ENCODE measurements at regions not wholly inside any gene's neighbourhood (a gene's known extent, or its start where the extent isn't known, plus 50 kb on each side); places are given as distances from the start of the nearest gene placed in this dataset.

DNA sequence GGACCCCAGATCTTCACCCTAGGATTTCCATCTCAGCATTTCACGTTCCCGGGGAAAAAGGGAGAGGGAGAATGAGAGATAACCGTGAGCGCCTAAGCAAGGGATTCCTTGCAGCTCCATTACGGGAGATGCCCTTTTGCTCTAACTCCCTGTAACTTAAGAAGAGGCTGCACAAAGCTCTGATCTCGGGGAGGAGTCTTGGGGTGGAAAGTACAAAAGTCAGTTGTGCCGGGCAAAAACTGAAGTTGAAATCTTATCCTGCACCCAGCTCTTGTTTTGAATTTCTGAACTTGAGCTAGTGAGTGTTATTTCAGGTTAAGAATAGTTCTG is 256.4 kb upstream of the SOX21 start:
- no peaks in the 10 kb centered on the region for H3K9me3 Mint-ChIP-seq
- no peak overlapping the region for H3K4me3 Mint-ChIP-seq
- no peak overlapping the region for H3K27ac Mint-ChIP-seq
- H3K27me3 Mint-ChIP-seq = peaks cover 60% of the 10 kb centered on the region
- no peaks in the 10 kb centered on the region for H3K36me3 Mint-ChIP-seq (ENCODE audit: low read depth)
- no peaks in the 10 kb centered on the region for H3K4me1 Mint-ChIP-seq (ENCODE audit: low read depth)
- intact Hi-C loops (cut with micrococcal nuclease) = no loop called here

DNA sequence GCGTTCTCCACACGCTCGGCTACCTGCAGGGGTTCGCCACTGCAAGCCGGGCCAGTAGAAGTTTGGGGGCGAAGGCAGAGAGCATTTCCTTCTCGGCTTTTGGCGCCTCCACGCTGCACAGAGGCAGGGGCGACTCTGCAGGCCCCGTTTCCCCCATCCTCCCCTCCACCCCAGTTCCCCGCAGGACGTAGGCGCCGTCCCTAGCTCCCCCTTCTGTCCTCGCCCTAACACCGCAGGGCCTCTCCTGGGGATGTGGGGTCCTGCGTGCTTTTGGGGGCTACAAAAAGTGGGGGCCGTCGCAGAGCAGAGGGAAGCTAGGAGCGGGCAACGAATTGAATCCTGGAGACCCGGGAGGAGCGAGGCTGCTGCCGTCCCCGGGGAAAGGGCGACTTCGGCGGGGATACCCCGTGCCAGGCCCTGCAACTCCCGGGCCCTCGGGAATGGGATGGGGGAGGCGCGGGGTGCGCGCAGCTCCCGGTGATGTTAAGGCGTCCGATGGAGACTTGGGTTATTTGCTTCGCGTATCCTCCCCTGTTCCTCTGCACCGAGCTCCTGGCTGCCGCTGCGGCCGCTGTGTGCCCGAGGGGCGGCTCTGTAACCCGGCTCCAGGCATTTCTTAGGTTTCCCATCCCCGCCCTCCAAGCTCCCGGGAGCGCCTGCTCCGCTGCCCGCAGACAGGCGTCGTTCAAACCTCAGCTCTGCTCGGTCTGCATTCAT is 255.9 kb upstream of the SOX21 start:
- Mint-ChIP-seq H3K4me1 (ENCODE audit: low read depth) (no peaks in the 10 kb centered on the region), H3K27ac (no peak overlapping the region), H3K27me3 (peaks cover 64% of the 10 kb centered on the region), H3K36me3 (ENCODE audit: low read depth) (no peaks in the 10 kb centered on the region), H3K4me3 (no peak overlapping the region), H3K9me3 (no peaks in the 10 kb centered on the region)
- intact Hi-C loops (cut with micrococcal nuclease) = no loop called here

DNA sequence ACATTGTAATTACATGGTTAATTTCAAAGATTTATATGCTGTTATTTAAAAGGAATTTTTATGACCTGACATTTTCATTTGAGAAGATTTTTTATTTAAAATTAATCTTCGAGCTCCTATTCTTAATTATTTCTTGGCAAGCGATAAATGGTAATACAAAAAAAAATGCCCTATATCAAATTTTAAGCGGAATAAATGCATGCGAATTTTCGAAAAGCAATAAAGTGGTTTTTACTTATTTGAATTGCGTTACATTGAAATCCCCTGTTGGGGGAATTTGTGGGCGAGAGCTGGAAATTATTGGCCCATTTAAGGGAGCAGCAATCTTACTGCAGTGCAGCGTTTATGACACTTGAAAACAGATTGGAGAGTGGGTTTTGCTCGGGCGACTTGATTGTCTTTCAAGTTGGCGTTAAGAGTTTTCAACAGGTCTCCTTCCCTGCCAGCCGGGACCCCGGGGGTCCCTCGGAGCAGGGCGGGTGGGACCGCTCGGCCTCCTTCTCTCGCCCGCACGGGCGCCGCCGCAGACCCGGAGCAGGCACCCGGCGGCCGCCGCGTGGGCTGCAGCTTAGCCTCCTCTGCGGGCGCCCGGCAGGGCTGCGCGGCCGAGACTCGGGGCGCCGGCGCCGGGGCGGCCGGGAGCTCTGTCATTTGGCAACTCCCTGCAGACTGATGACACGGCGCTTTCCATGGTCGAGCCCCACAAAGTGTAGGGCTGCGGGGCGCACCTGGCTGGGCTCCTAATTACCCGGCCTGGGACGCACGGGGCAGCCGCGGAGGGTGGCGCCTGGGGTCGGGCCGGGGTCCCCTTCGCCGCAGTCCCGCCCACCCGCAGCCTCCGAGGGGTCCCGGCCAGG is 255.1 kb upstream of the SOX21 start:
- intact Hi-C loops (cut with micrococcal nuclease) = no loop called here
- Mint-ChIP-seq H3K27ac (no peak overlapping the region), H3K36me3 (ENCODE audit: low read depth) (no peaks in the 10 kb centered on the region), H3K9me3 (no peaks in the 10 kb centered on the region), H3K4me1 (ENCODE audit: low read depth) (no peaks in the 10 kb centered on the region), H3K27me3 (peaks cover 63% of the 10 kb centered on the region), H3K4me3 (no peak overlapping the region)

DNA sequence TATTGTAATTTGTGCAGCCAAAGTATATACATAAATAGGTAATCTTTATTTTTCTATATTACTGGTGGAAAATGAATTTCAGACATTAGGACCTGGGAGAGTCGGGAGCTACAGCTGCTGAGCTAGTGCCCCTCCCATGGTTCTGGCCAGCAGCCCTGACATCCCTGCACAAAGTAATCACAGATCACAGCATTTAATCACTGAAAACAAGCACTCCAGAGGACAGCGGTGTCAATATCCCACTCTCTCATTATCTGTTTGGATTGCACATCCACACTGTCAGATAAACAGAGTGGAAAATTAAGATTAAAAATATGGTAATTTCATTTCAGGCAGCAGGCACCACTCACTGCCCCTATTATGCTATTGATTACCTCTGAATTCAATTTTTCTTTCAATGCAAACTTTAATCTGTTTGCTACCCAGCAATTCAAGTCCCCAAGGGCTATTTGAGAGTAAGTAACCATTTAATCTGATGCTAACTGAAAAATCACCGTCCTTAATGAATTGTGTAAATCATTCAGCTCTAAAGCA is 254.1 kb upstream of the SOX21 start:
- Mint-ChIP-seq H3K4me1 (ENCODE audit: low read depth) (no peaks in the 10 kb centered on the region), H3K27ac (no peak overlapping the region), H3K4me3 (no peak overlapping the region), H3K27me3 (peaks cover 63% of the 10 kb centered on the region), H3K36me3 (ENCODE audit: low read depth) (no peaks in the 10 kb centered on the region), H3K9me3 (no peaks in the 10 kb centered on the region)
- intact Hi-C loops (cut with micrococcal nuclease) = no loop called here

DNA sequence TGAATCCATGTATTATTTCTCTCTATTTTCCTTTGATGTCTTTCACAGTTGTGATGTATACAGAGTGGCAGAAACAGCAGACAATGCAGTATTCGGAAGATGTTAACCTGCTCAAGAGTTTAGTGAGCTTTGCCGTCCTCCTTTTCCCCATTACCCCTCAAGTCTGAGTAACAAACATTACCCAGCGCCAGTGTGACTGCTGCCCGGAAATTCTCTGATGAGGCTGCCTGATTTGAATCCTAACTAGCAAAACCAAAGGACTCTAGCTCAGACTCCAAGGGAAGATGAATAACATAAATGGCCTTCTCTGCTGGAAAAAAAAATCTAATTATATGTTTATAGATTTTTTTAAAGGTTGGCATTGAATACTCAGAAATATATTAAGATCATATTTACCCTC is 247.3 kb upstream of the SOX21 start:
- Mint-ChIP-seq H3K27me3 (peaks cover 17% of the 10 kb centered on the region), H3K9me3 (no peaks in the 10 kb centered on the region), H3K27ac (no peak overlapping the region), H3K4me3 (no peak overlapping the region), H3K4me1 (ENCODE audit: low read depth) (no peaks in the 10 kb centered on the region), H3K36me3 (ENCODE audit: low read depth) (no peaks in the 10 kb centered on the region)
- intact Hi-C loops (cut with micrococcal nuclease) = no loop called here

DNA sequence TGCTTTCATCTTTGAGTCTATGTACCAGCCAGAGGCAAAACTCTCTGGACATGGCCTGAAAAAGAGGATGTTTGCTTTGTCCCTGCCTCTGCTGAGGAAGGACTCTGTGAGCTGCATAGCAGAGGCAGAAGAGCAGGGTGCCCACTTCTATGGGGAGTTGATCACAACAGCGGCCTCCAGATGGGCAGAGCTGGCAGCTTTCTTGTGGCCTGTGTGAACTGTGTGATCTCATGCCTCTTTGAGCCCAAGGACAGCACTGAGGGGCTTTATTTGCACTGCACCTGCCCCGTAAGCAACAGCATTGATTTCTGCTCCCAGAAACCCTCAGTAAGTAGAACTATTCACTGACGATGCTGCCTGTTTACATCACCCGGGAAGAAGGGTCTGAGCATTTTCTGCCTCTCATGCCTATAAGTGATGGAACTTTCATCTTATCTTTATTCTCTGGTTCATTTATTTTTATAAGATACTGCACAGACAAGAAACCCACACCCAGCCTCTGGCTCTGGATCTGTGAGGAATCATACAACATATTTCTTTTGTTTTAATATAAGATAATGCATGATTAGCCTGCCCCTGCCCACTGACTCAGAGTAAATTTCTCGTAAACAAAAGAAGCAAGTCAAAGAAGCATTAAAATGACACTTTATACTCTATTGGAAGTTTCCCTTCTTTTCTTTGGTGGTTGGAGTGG is 244.2 kb upstream of the SOX21 start:
- Mint-ChIP-seq H3K4me1 (ENCODE audit: low read depth) (no peaks in the 10 kb centered on the region), H3K36me3 (ENCODE audit: low read depth) (no peaks in the 10 kb centered on the region), H3K4me3 (no peak overlapping the region), H3K9me3 (no peaks in the 10 kb centered on the region), H3K27ac (no peak overlapping the region), H3K27me3 (peaks cover 1% of the 10 kb centered on the region)
- intact Hi-C loops (cut with micrococcal nuclease) = no loop called here

DNA sequence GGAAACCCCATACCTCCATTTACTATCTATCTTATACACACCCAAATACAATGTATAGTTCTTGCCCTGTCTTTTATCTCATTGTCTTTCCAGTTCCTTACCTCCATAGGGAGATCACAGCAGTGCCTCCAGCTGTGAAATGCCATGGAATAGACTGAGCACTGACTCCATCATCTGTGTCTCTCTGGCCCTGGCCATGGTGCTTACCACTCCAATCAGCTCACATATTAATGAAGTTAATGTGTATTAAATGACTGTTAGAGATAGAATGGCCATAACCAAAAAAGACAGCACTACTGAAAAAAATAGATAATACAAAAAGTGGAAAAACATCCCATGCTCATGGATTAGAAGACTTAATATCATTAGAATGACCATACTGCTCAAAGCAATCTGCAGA is 240.4 kb upstream of the SOX21 start:
- H3K4me3 Mint-ChIP-seq = no peak overlapping the region
- intact Hi-C loops (cut with micrococcal nuclease) = no loop called here
- H3K27ac Mint-ChIP-seq = no peak overlapping the region
- H3K27me3 Mint-ChIP-seq = peaks cover 1% of the 10 kb centered on the region
- no peaks in the 10 kb centered on the region for H3K4me1 Mint-ChIP-seq (ENCODE audit: low read depth)
- no peaks in the 10 kb centered on the region for H3K36me3 Mint-ChIP-seq (ENCODE audit: low read depth)
- H3K9me3 Mint-ChIP-seq = no peaks in the 10 kb centered on the region

DNA sequence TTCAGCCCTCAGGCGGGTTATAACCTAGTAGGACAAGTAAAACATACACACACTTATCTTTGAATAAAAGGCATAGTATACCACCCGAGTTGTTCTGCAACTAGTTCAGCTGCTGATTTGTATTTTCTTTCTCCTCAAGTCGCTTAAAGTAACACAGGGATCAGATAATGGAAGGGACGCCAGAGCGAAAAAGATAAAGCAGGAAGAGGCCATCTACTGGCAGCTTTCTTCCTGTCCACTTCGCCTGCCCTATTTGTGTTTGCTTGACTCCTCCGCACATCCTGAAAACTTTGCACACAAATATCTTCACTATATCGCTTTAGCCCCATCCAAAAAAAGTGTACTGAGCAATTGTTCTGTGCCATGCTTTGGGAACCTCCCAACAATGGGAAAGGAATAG is 238.0 kb upstream of the SOX21 start:
- H3K9me3 Mint-ChIP-seq = no peaks in the 10 kb centered on the region

DNA sequence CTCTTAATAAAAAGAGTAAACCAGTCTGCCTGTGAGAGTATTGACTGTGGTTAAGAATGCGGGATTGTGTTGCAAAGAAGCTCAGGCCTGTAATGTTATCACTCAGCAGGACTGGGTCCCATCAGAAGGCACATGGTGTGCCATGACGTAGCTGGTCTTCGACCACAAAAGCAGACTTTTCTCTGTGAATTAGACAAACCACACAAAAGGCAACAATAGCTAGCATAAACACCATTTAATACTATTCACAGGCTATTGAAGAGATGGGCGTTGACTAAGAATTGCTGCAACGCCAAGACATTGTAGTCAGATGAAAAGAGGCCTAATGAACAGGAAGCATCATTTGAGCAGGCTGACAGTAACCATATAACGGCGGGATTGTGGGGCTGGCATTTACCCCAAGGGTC is 235.6 kb upstream of the SOX21 start:
- Mint-ChIP-seq H3K36me3 (ENCODE audit: low read depth) (no peaks in the 10 kb centered on the region), H3K4me1 (ENCODE audit: low read depth) (no peaks in the 10 kb centered on the region), H3K9me3 (no peaks in the 10 kb centered on the region), H3K4me3 (no peak overlapping the region), H3K27ac (no peak overlapping the region), H3K27me3 (peaks cover 1% of the 10 kb centered on the region)
- intact Hi-C loops (cut with micrococcal nuclease) = no loop called here

More for the DNA sequence above, 238.0 kb upstream of the SOX21 start:
- intact Hi-C loops (cut with micrococcal nuclease) = no loop called here
- Mint-ChIP-seq H3K27ac (no peak overlapping the region), H3K4me3 (no peak overlapping the region), H3K36me3 (ENCODE audit: low read depth) (no peaks in the 10 kb centered on the region), H3K4me1 (ENCODE audit: low read depth) (no peaks in the 10 kb centered on the region), H3K27me3 (peaks cover 1% of the 10 kb centered on the region)

DNA sequence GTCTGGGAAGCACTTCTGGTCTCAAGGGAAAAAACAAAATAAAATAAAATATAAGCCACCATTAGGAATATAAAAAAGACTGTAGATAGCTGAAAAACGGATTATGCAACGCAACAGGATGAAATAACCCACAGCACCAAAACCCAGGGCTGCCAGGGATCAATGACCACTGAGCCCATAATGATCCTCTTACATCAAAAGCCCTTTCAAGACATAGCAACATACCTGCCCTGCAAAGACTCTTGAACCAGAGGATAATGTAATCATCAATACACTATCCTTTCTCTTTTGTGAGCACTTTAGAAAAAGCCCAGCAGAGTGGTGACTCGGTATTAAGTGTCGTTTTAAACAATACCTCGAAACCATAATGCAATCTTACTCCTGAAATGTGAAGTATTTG is 235.0 kb upstream of the SOX21 start:
- Mint-ChIP-seq H3K4me1 (ENCODE audit: low read depth) (no peaks in the 10 kb centered on the region), H3K4me3 (no peak overlapping the region), H3K27me3 (peaks cover 1% of the 10 kb centered on the region), H3K9me3 (no peaks in the 10 kb centered on the region), H3K27ac (no peak overlapping the region), H3K36me3 (ENCODE audit: low read depth) (no peaks in the 10 kb centered on the region)
- intact Hi-C loops (cut with micrococcal nuclease) = no loop called here

DNA sequence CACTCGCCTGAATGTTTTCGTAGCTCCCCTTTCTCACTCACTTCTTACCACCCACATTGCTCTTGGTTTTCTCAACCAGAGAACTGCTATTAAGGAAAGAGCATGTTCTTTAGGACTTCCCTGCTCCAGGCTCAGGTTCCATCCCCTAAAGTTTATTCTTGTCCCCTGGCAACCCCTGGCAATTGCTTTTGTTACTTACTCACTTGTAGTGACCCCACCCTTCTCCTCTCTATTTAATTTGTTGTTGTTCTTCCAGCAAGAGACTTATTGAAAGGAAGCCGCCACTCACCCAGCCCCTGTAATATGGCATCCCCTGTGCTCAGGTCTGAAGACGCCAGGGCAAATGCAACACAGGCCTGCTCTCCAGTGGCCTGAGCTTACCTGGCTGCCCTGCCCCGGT is 233.7 kb upstream of the SOX21 start:
- H3K36me3 Mint-ChIP-seq (ENCODE audit: low read depth) = no peaks in the 10 kb centered on the region
- no peaks in the 10 kb centered on the region for H3K4me1 Mint-ChIP-seq (ENCODE audit: low read depth)
- peaks cover 1% of the 10 kb centered on the region for H3K27me3 Mint-ChIP-seq
- no peak overlapping the region for H3K4me3 Mint-ChIP-seq
- no peak overlapping the region for H3K27ac Mint-ChIP-seq
- H3K9me3 Mint-ChIP-seq = no peaks in the 10 kb centered on the region
- intact Hi-C loops (cut with micrococcal nuclease) = no loop called here

DNA sequence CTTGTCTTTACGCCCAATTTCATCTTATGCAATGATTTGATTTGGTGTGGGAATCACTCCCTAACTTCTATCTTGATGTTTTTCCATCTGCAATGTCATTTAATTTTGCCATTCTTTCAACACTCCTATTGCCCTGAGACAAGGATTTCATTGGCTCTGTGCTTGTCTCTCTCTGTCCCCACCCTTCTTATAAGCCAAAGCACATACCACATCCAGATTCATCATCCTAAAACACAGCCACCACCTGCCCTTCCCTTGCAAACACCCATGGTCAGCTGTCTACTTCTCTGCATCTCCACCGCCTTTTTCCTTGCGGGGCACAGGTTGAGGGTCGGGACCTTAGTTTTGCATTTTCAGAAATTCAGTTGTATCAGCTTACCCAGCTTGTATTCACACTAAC is 225.8 kb upstream of the SOX21 start:
- intact Hi-C loops (cut with micrococcal nuclease) = no loop called here
- H3K27ac Mint-ChIP-seq = no peak overlapping the region
- no peaks in the 10 kb centered on the region for H3K36me3 Mint-ChIP-seq (ENCODE audit: low read depth)

DNA sequence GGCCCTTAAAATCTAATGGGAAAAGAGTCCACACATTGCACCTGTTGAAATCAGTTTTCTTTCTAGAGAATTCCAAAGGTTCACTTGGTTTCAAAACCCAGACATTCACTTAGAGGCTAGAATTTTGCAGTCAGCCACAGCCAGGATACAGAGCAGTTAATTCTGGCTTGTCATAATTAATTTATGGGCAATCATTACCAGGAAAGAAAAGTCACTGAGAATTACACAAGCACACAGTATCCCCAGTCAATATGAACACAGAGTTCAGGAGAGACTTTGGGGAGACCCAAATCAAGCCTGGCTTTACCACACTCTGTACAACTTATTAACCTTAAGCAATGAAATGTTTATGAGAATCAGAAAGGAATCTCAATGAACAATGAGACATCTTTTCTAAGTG is 224.3 kb upstream of the SOX21 start:
- Mint-ChIP-seq H3K27ac (no peak overlapping the region), H3K4me1 (ENCODE audit: low read depth) (no peaks in the 10 kb centered on the region), H3K9me3 (no peaks in the 10 kb centered on the region), H3K4me3 (no peak overlapping the region), H3K27me3 (no peaks in the 10 kb centered on the region), H3K36me3 (ENCODE audit: low read depth) (no peaks in the 10 kb centered on the region)
- intact Hi-C loops (cut with micrococcal nuclease) = no loop called here

More for the DNA sequence above, 225.8 kb upstream of the SOX21 start:
- Mint-ChIP-seq H3K4me3 (no peak overlapping the region), H3K27me3 (no peaks in the 10 kb centered on the region), H3K4me1 (ENCODE audit: low read depth) (no peaks in the 10 kb centered on the region), H3K9me3 (no peaks in the 10 kb centered on the region)

DNA sequence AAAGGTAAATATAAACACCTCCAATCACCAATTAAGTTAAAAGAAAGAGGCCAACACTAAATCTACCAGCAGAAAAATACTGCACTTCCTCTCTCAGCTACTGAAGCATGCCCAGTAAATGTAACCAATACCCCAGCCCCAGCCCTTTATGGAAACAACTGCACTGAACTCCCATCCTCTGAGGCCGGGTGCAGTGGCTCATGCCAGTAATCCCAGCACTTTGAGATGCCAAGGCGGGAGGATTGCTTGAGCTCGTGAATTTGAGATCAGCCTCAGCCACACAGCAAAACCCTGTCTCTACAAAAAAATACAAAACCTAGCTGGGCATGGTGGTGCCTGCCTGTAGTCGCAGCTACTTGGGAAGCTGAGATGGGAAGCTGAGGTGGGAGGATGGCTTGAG is 221.6 kb upstream of the SOX21 start:
- H3K27me3 Mint-ChIP-seq = no peaks in the 10 kb centered on the region
- H3K9me3 Mint-ChIP-seq = no peaks in the 10 kb centered on the region
- no peaks in the 10 kb centered on the region for H3K4me1 Mint-ChIP-seq (ENCODE audit: low read depth)
- intact Hi-C loops (cut with micrococcal nuclease) = no loop called here
- H3K4me3 Mint-ChIP-seq = no peak overlapping the region
- H3K27ac Mint-ChIP-seq = no peak overlapping the region
- no peaks in the 10 kb centered on the region for H3K36me3 Mint-ChIP-seq (ENCODE audit: low read depth)
